Activated T-cell treated with anti-CD3 and anti-CD28 coated beads, Interleukin-2, amount 50 U/mL, for 48 hours (primary cell): ENCODE measurements at regions not wholly inside any gene's neighbourhood (a gene's known extent, or its start where the extent isn't known, plus 50 kb on each side); places are given as distances from the start of the nearest gene placed in this dataset.

Experiments
- DNase-seq, 2 experiments: peaks; one replicate each; pipeline ENCODE4 v3.0.0-alpha.2; 2020

GRCh38 chr4:122508083-122508482 lies 51.6 kb upstream of the IL2 start:
- no peak for DNase-seq
